Vagina (tissue), 2 donors: ENCODE measurements at regions not wholly inside any gene's neighbourhood (a gene's known extent, or its start where the extent isn't known, plus 50 kb on each side); places are given as distances from the start of the nearest gene placed in this dataset.

Experiments
- POLR2A ChIP-seq, 2 donors: fragments of 450-650 bp; IDR thresholded peaks; one replicate each; pipeline ENCODE4 v1.6.1; 2017; ENCODE audit warnings: antibody characterized with exemption in 2 of 2, mild to moderate bottlenecking in 2 of 2, moderate library complexity in 2 of 2
- TF ChIP-seq, protein P1 (sequence below), 3 experiments: fragments of 450-650 bp in 2 of 3; fragments of 200-600 bp in 1 of 3; sonication (generic) in 1 of 3; IDR thresholded peaks; one replicate each; pipeline ENCODE4 v1.5.1; 2017 to 2019; ENCODE audit warnings: antibody characterized with exemption in 3 of 3, mild to moderate bottlenecking in 2 of 3, moderate library complexity in 2 of 3

DNA sequence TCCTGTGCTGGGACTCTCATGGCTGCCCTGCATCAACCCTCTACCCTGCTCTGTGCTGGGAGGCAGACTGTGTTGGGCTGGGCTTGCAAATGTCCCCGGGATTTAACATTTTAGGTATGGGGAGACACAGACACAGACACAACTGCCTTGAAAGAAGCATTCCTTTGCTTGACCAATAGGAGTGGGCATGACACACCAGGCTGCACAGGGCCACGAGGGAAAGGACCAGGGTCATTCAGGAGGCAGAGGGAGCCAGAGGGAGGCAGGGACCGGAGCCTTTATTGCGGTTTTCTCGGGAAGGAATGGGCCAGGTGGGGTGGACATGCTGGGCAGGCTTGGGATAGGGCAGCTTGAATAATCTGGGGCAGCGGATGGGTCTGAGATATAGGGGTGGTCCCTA lies 238.7 kb upstream of the COPS8 start:
- TF ChIP-seq POLR2A (IDR thresholded peaks at IDR 0.05) = no peak
- TF ChIP-seq, protein P1, sequence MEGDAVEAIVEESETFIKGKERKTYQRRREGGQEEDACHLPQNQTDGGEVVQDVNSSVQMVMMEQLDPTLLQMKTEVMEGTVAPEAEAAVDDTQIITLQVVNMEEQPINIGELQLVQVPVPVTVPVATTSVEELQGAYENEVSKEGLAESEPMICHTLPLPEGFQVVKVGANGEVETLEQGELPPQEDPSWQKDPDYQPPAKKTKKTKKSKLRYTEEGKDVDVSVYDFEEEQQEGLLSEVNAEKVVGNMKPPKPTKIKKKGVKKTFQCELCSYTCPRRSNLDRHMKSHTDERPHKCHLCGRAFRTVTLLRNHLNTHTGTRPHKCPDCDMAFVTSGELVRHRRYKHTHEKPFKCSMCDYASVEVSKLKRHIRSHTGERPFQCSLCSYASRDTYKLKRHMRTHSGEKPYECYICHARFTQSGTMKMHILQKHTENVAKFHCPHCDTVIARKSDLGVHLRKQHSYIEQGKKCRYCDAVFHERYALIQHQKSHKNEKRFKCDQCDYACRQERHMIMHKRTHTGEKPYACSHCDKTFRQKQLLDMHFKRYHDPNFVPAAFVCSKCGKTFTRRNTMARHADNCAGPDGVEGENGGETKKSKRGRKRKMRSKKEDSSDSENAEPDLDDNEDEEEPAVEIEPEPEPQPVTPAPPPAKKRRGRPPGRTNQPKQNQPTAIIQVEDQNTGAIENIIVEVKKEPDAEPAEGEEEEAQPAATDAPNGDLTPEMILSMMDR (IDR thresholded peaks at IDR 0.05) = no peak
